Effector memory CD8-positive, alpha-beta T cell (primary cell): ENCODE measurements at regions not wholly inside any gene's neighbourhood (a gene's known extent, or its start where the extent isn't known, plus 50 kb on each side); places are given as distances from the start of the nearest gene placed in this dataset.

Experiments
- ATAC-seq: fragments of 150-1000 bp; cut with Tn5 transposase; replicated peaks from 2 replicates; pipeline ENCODE4 v1.10.0; 2021; ENCODE audit warnings: mild to moderate bottlenecking, moderate library complexity
- DNase-seq, 3 experiments: peaks; one replicate each; pipeline ENCODE4 v3.0.0; 2021
- H3K27ac Mint-ChIP-seq, 2 donors: one replicate each; pipeline ENCODE4 v1.8.0; 2022; ENCODE audit warnings: mild to moderate bottlenecking in 2 of 2, mixed read lengths in 2 of 2, moderate library complexity in 2 of 2
- H3K27me3 Mint-ChIP-seq, 2 donors: one replicate each; pipeline ENCODE4 v1.8.0; 2022; ENCODE audit warnings: mixed read lengths in 2 of 2
- H3K36me3 Mint-ChIP-seq: one replicate; pipeline ENCODE4 v1.8.0; 2022; ENCODE audit warnings: mild to moderate bottlenecking, moderate library complexity, mixed read lengths; ENCODE audit not compliant: insufficient read depth
- H3K4me1 Mint-ChIP-seq, 2 donors: one replicate each; pipeline ENCODE4 v1.8.0; 2022; ENCODE audit warnings: low read depth in 2 of 2, mixed read lengths in 2 of 2
- H3K4me3 Mint-ChIP-seq, 2 donors: one replicate each; pipeline ENCODE4 v1.8.0; 2022; ENCODE audit warnings: mild to moderate bottlenecking in 2 of 2, mixed read lengths in 2 of 2, moderate library complexity in 2 of 2
- H3K9me3 Mint-ChIP-seq, 2 donors: one replicate each; pipeline ENCODE4 v1.8.0; 2022; ENCODE audit warnings: mixed read lengths in 2 of 2

DNA sequence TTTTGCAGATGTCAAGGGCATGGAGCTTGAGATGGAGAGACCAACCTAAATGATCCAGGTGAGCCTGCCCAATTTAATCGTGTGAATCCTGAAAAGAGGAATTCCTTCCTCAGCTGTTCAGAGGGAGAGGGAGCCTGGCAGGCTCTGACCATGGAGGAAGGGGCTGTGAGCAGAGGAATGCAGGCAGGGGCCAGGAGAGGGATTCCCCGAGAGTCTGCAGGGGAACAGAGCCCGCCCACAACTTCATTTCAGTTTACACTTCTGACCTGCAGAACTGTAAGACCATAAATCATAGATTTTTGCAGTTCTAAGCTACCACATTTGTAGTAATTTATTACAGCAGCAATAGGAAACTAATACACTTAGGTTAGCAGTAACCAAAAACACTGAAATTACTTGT lies 164.1 kb downstream of the TBXT start:
- Mint-ChIP-seq H3K27me3 (peaks cover 66 to 92% of the 10 kb centered on the region in 2 donors), H3K9me3 (no peaks in the 10 kb centered on the region), H3K36me3 (no peaks in the 10 kb centered on the region), H3K4me1 (peaks cover 0 to 3% of the 10 kb centered on the region in 2 donors), H3K4me3 (no peak overlapping the region), H3K27ac (no peak overlapping the region)
- ATAC-seq (no peak), DNase-seq (no peak)

DNA sequence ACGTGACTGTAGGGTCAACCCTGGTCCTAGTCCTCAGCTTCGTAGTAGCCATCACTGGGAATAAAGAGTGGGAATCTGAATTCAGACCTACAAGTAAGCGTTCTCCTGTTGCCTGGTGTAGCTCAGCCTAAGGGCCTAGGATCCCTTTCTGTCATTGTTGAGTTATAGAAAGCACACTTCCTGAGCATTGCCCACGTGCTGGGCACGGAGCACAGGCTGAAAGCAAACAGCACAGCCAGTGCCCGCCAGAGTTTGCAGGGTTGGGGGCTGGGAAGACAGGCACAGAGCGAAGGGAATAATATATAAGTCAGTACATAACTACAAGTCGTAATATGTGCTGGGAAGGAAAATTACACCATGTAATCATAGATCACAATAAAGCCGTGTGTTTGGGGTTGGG lies 166.3 kb downstream of the TBXT start:
- DNase-seq: no peak
- no peaks in the 10 kb centered on the region for H3K9me3 Mint-ChIP-seq
- no peak overlapping the region for H3K4me3 Mint-ChIP-seq
- H3K27ac Mint-ChIP-seq: no peak overlapping the region
- no peaks in the 10 kb centered on the region for H3K36me3 Mint-ChIP-seq
- H3K4me1 Mint-ChIP-seq: no peaks in the 10 kb centered on the region
- H3K27me3 Mint-ChIP-seq: peaks cover 59 to 72% of the 10 kb centered on the region in 2 donors
- ATAC-seq: no peak

- Mint-ChIP-seq H3K9me3 (no peaks in the 10 kb centered on the region), H3K27ac (no peak overlapping the region), H3K36me3 (no peaks in the 10 kb centered on the region), H3K4me1 (no peaks in the 10 kb centered on the region), H3K4me3 (no peak overlapping the region), H3K27me3 (peaks cover 61% of the 10 kb centered on the region in 2 donors)
- ATAC-seq: no peak
- no peak for DNase-seq
Observed at GRCh38 chr6:165999279-165999678, 168.4 kb downstream of the TBXT start.

DNA sequence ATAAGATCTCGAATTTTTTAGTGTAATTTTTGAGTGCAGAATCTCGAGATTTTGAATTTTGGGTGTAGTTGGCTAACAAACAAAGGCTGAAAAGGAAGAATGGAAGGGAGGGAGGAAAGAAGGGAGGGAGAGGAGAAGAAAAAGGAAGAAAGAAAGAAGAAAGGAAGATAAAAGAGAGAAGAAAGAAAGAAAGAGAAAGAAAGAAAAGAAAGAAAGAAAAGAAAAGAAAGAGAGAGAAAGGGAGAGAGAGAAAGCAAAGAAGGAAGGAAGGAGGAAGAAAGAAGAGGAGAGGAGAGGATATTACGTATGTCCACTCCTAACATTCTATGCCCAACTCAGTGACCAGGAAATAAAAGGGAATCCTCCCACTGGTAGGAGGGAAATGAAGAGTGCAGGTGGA lies 169.6 kb downstream of the TBXT start:
- H3K27ac Mint-ChIP-seq: no peak overlapping the region
- H3K9me3 Mint-ChIP-seq: no peaks in the 10 kb centered on the region
- peaks cover 50 to 52% of the 10 kb centered on the region in 2 donors for H3K27me3 Mint-ChIP-seq
- no peak overlapping the region for H3K4me3 Mint-ChIP-seq
- no peaks in the 10 kb centered on the region for H3K4me1 Mint-ChIP-seq
- DNase-seq (no peak), ATAC-seq (no peak)
- H3K36me3 Mint-ChIP-seq: no peaks in the 10 kb centered on the region

DNA sequence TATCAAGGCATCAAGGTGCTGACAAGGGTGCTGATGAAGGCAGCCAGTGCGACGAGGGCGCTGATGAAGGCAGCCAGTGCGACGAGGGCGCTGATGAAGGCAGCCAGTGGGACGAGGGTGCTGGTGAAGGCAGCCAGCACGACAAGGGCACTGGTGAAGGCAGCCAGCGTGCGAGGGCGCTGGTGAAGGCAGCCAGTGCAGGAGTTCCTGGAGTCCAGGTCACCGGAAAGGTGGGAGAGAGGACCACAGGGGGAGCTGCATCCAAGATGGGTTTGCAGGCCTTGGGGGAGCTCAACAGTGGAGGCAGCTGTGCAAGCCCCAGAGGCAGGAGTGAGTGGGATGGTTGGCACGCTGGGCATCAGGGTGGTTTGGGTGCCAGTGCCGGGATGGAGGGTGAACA lies 176.3 kb downstream of the TBXT start:
- no peak overlapping the region for H3K27ac Mint-ChIP-seq
- H3K27me3 Mint-ChIP-seq: peaks cover 56 to 67% of the 10 kb centered on the region in 2 donors
- ATAC-seq (no peak), DNase-seq (no peak)
- H3K36me3 Mint-ChIP-seq: no peaks in the 10 kb centered on the region
- peaks cover 3 to 9% of the 10 kb centered on the region in 2 donors for H3K4me1 Mint-ChIP-seq
- H3K4me3 Mint-ChIP-seq: no peak overlapping the region
- no peaks in the 10 kb centered on the region for H3K9me3 Mint-ChIP-seq

DNA sequence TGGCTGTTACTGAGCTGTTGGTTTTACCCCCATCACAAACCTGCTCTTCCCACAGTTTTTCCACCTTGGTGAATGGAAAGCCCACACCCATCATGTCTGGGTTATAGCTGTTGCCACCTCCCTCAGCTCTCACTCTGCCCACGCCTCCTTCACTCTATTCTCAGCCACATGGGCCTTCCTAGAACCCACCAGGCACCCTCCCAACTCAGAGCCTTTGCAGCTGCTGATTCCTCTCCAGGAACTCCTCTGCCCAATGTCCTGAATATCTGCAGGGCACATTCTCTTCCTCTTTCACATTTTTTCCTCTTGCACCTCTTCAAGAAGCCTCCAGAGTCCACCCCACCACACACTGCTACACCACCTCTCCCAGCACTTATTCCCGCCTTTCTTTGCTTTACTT lies 177.4 kb downstream of the TBXT start:
- DNase-seq (no peak), ATAC-seq (no peak)
- Mint-ChIP-seq H3K9me3 (no peaks in the 10 kb centered on the region), H3K27me3 (peaks cover 54 to 79% of the 10 kb centered on the region in 2 donors), H3K27ac (no peak overlapping the region), H3K4me3 (no peak overlapping the region), H3K36me3 (no peaks in the 10 kb centered on the region), H3K4me1 (peaks cover 3 to 9% of the 10 kb centered on the region in 2 donors)

DNA sequence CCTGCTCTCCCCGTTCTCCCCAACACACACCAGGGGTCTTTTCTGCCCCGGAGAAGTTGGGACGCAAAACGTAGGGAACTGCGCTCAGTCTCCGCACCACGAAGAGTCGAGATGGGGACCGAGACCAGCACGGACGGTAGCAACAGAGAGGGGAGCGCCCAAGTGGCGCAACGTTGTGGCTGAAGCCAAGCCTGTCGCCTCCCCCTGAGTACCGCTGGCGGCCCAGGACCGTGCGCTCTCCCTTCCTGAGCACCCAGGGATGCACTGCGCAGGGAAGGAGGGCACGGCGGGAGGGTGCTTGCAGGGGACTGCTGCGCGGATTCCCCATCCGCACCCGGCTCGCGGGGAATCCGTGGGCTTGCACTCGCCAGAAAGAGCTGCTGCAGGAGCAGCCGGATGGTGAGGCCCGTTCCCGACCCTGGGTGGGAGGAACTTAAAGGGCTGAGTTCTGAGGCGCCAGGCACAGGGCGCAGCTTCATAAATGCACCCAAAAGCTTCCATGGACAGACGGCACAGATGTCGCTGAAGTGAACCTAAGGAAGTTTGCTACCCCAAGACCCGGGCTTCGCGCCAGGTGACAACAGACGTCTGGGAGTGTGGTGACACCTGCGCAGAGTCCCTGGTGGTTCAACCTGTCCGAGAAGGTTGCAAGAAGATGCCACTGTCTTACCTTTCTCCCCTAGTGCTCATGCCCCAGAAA lies 178.7 kb downstream of the TBXT start:
- DNase-seq: no peak
- Mint-ChIP-seq H3K27ac (no peak overlapping the region), H3K4me3 (no peak overlapping the region), H3K36me3 (no peaks in the 10 kb centered on the region), H3K27me3 (peaks cover 52 to 74% of the 10 kb centered on the region in 2 donors), H3K4me1 (peaks cover 3 to 9% of the 10 kb centered on the region in 2 donors), H3K9me3 (no peaks in the 10 kb centered on the region)
- ATAC-seq: no peak

DNA sequence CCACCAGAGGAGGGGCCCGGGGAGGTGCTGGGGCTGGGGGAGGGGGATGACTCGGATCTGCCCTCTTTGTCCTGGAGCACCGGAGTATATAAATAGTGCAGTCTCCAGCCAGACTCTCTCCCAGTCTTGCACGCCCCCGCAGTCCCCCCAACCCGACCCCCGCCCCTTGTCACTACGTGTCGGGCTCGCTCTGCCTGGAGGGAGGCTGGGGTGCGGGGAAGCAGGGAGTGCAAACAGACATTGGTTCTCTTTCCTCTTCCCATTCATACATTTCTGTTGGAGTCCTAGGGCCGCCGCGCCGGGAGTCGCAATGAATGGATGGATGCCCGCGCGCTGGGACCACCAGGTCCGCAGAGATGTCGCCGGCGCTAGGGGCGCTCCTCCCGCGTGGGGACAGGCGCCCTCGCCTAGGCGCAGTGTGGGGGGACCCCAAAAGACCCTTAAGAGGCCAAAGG lies 179.3 kb downstream of the TBXT start:
- peaks cover 52 to 79% of the 10 kb centered on the region in 2 donors for H3K27me3 Mint-ChIP-seq
- DNase-seq: no peak

DNA sequence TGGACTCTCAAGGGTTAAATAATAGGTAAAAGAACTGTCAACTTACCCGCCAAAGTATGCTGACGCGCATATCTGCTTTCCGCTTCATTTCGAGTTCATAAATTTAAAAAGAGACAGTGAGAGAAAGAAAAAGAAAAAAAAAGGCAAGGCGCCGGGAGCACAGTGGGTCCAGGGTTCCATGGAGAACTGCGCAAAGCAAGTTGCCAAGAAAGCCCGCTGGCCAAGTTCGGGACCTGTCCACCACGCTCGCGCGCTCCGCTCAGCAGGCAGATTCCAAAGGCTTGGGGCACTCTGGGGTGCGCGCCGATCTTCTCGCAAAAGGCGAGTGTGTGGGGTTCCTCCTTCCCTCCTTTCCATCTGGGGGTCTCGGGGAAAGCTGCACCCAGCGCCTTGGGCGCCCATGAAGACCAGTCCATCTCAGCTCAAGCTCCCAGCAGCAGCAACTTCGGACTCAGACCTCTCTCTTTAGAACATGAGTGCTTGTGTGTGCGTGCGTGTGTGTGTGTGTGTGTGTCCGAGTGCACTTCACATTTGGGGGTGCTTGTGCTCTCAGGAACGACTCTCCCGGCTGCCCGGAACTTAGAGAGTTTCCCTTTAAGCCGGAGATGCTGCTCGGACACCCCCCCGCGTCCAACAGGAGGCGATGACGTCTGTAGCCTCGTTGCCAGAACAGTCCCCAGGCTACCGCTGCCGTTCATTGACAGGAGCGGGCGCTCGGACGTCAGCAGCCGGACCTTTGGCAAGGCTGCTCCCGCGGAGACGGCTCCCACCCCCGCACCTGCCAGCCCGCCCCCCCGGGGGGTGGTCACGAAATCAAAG lies 180.0 kb downstream of the TBXT start:
- Mint-ChIP-seq H3K4me3 (no peak overlapping the region), H3K36me3 (no peaks in the 10 kb centered on the region), H3K9me3 (no peaks in the 10 kb centered on the region), H3K27me3 (peaks cover 52 to 82% of the 10 kb centered on the region in 2 donors), H3K4me1 (peaks cover 3 to 9% of the 10 kb centered on the region in 2 donors), H3K27ac (no peak overlapping the region)
- no peak for ATAC-seq
- DNase-seq: no peak

More for the DNA sequence above, 179.3 kb downstream of the TBXT start:
- Mint-ChIP-seq H3K9me3 (no peaks in the 10 kb centered on the region), H3K4me3 (no peak overlapping the region), H3K36me3 (no peaks in the 10 kb centered on the region), H3K4me1 (peaks cover 3 to 9% of the 10 kb centered on the region in 2 donors), H3K27ac (no peak overlapping the region)
- no peak for ATAC-seq

DNA sequence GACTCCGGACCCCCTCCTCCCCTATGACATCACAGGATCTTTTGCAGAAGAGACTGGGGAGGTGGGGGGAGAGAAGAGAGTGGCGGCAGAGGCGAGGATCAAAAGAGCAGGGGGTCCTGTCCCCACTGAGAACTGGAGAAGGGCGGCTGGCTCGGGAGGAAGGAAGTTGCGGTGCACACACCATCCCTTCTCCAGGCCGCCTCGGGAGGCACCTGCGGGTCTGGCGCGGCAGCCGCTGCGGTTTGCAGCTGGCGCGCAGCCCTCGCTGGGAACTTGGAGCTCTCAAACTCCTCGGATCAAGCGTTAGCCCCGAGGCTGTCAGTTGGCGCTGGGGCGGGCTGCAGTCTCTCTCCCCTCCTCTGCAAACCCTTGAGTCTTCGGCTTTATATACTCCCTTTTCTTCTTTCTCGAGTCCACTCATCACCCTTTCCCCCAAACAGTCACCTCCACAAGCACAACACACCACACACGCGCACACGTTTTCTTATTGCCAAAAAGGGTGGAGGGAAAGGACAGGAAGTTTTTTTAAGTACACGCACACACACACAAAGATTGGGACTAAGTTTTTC lies 180.7 kb downstream of the TBXT start:
- Mint-ChIP-seq H3K27ac (no peak overlapping the region), H3K4me1 (peaks cover 3 to 9% of the 10 kb centered on the region in 2 donors), H3K4me3 (no peak overlapping the region), H3K9me3 (no peaks in the 10 kb centered on the region), H3K27me3 (peaks cover 53 to 85% of the 10 kb centered on the region in 2 donors), H3K36me3 (no peaks in the 10 kb centered on the region)
- DNase-seq (no peak), ATAC-seq (no peak)

- H3K4me3 Mint-ChIP-seq: no peak overlapping the region
- no peak for ATAC-seq
- peaks cover 56 to 85% of the 10 kb centered on the region in 2 donors for H3K27me3 Mint-ChIP-seq
Observed at GRCh38 chr6:165986311-165986913, 181.2 kb downstream of the TBXT start.

DNA sequence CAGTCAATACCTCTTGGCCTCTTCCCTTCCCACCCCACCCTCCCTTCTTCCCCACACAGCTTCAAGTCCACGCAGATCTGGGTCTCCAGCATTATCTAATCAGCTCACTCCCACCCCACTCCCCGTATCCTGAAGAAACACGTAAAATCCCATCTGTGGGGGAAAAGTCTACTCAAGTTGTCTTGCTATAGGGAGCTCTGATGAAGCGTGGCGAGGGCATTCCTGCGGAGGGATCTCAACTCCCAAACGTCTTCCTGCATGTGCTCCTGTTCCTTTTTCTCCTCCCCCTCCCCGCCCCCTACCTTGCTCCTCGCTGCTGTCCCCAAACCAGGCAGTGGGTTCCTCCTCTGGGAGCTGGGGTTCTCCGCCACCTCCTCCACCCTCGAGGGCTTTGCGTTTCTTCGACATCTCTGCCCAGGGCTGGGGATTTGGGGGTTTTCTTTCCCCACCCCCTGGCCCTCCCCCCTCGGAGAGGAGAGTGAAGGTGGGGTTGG lies 181.8 kb downstream of the TBXT start:
- DNase-seq: no peak

More at GRCh38 chr6:165986311-165986913, 181.2 kb downstream of the TBXT start:
- Mint-ChIP-seq H3K4me1 (peaks cover 3 to 9% of the 10 kb centered on the region in 2 donors), H3K36me3 (no peaks in the 10 kb centered on the region), H3K27ac (no peak overlapping the region), H3K9me3 (no peaks in the 10 kb centered on the region)
- DNase-seq: no peak

DNA sequence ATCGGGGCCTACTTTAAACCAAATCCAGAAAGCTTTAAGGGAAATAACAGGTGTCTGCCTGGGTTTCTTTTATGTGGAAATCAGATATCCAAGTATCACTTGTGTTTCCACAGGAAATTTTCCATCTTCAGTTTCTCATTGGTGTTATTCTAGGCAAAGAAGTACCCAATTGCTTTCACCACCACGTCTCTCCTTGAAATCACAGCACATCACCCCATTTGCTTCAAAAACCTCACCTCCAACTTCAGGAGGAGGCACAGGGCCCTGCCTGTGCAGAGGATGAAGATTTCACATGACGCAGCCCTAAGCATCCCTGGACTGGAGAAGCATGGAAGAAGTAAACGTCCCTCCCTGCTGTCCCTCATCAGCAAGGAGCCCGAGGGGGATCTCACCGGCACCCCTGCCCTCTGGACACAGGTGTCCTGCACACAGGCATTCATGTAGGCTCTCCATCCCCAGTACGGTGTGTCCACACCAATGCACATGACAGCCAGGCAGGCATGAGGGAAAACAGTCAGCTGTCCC lies 182.3 kb downstream of the TBXT start:
- H3K4me3 Mint-ChIP-seq: no peak overlapping the region

More for the DNA sequence above, 181.8 kb downstream of the TBXT start:
- Mint-ChIP-seq H3K4me3 (no peak overlapping the region), H3K9me3 (no peaks in the 10 kb centered on the region), H3K36me3 (no peaks in the 10 kb centered on the region), H3K27ac (no peak overlapping the region), H3K4me1 (peaks cover 3 to 9% of the 10 kb centered on the region in 2 donors), H3K27me3 (peaks cover 50 to 85% of the 10 kb centered on the region in 2 donors)
- no peak for ATAC-seq

More for the DNA sequence above, 182.3 kb downstream of the TBXT start:
- no peak for ATAC-seq
- H3K27me3 Mint-ChIP-seq: peaks cover 48 to 85% of the 10 kb centered on the region in 2 donors
- no peak overlapping the region for H3K27ac Mint-ChIP-seq
- no peaks in the 10 kb centered on the region for H3K36me3 Mint-ChIP-seq
- H3K4me1 Mint-ChIP-seq: peaks cover 3 to 9% of the 10 kb centered on the region in 2 donors
- no peak for DNase-seq
- H3K9me3 Mint-ChIP-seq: no peaks in the 10 kb centered on the region
